HCT116 (cell line): ENCODE measurements at regions not wholly inside any gene's neighbourhood (a gene's known extent, or its start where the extent isn't known, plus 50 kb on each side); places are given as distances from the start of the nearest gene placed in this dataset.

Source experiments
- ATAC-seq: fragments of 200-7000 bp; cut with Tn5 transposase; 2 replicates; pipeline ENCODE4 v1.9.1; 2020; ENCODE audit warnings: mild to moderate bottlenecking, moderate library complexity
- BruUV-seq: library from RNA; stranded (reverse); fragments of 400-500 nt; replicated peaks from 2 replicates; lab custom pipeline; 2021; lab: Mats Ljungman, UMichigan
- CTCF ChIA-PET: fragments of 300-600 bp; sonication (Branson Sonifier 250); formaldehyde crosslinking; loops from one replicate; lab custom pipeline; 2021; ENCODE audit warnings: antibody characterized with exemption; lab: Charles Lee
- POLR2A ChIA-PET: fragments of 300-600, 350-600 bp; sonication (Branson Sonifier 250); formaldehyde crosslinking; loops from one replicate; lab custom pipeline; 2021; ENCODE audit warnings: antibody characterized with exemption; lab: Charles Lee
- RAD21 ChIA-PET, 2 experiments: fragments of 300-600 bp; sonication (Branson Sonifier 250); formaldehyde crosslinking; loops; one replicate each; lab custom pipeline; 2023; ENCODE audit warnings: low total read pairs in 2 of 2; ENCODE audit not compliant: uncharacterized antibody in 2 of 2, unreplicated experiment in 2 of 2, low non-redundant PET in 1 of 2; lab: Charles Lee
- DNase-seq: peaks from one replicate; pipeline ENCODE4 v3.0.0-alpha.2; 2010; ENCODE audit warnings: low read depth, low spot score
- H2AFZ ChIP-seq: fragments of 200-600 bp; shearing (Covaris generic), sonication (generic); 2 replicates; pipeline ENCODE4 v1.6.1; 2017; ENCODE audit warnings: low read depth, mixed run types, mixed read lengths, antibody characterized with exemption, low read length; ENCODE audit not compliant: poor library complexity, severe bottlenecking
- H3K27ac ChIP-seq: 2 replicates; pipeline ENCODE4 v1.5.1; 2012; ENCODE audit warnings: low read depth, low read length
- H3K27me3 ChIP-seq: fragments of 200-600 bp; sonication (generic); 2 replicates; pipeline ENCODE4 v1.6.1; 2016; ENCODE audit warnings: mixed run types, low read length, mixed read lengths; ENCODE audit not compliant: insufficient read depth
- H3K36me3 ChIP-seq, 2 experiments: fragments of 200-500 bp in 1 of 2; fragments of 200-600 bp in 1 of 2; sonication (Bioruptor generic) in 1 of 2; sonication (generic) in 1 of 2; 2 replicates each; pipeline versions ENCODE4 v1.5.1 to v1.6.1; 2014 to 2016; ENCODE audit warnings: low read length in 2 of 2, inconsistent platforms in 1 of 2, mixed read lengths in 1 of 2, mixed run types in 1 of 2; ENCODE audit not compliant: insufficient read depth in 2 of 2, control insufficient read depth in 1 of 2
- H3K4me1 ChIP-seq, 2 experiments: fragments of 200-600 bp in 1 of 2; sonication (generic) in 1 of 2; 2 replicates each; pipeline versions ENCODE4 v1.5.1 to v1.6.1; 2012 to 2017; ENCODE audit warnings: low read length in 2 of 2, inconsistent platforms in 1 of 2, mild to moderate bottlenecking in 1 of 2, mixed read lengths in 1 of 2, mixed run types in 1 of 2, moderate library complexity in 1 of 2; ENCODE audit not compliant: insufficient read depth in 2 of 2, control insufficient read depth in 1 of 2
- H3K4me2 ChIP-seq: fragments of 200-600 bp; sonication (generic); 2 replicates; pipeline ENCODE4 v1.6.1; 2017; ENCODE audit warnings: mixed run types, low read length, mixed read lengths
- H3K4me3 ChIP-seq, 2 experiments: fragments of 200-600 bp in 1 of 2; sonication (generic) in 1 of 2; replicated peaks in 1 of 2; 2 replicates each; pipeline ENCODE4 v1.5.1; 2011 to 2016; ENCODE audit warnings: low read length in 2 of 2, control low read depth in 1 of 2, low read depth in 1 of 2, mild to moderate bottlenecking in 1 of 2, mixed read lengths in 1 of 2, mixed run types in 1 of 2
- H3K79me2 ChIP-seq: fragments of 200-600 bp; sonication (generic); 2 replicates; pipeline ENCODE4 v1.6.1; 2017; ENCODE audit warnings: mild to moderate bottlenecking, mixed run types, low read length, moderate library complexity, mixed read lengths; ENCODE audit not compliant: insufficient read depth
- H3K9ac ChIP-seq: fragments of 200-600 bp; sonication (generic); 2 replicates; pipeline ENCODE4 v1.6.1; 2016; ENCODE audit warnings: low read length, mixed read lengths
- H3K9me2 ChIP-seq: fragments of 200-600 bp; sonication (generic), shearing (Covaris generic); 2 replicates; pipeline ENCODE4 v1.6.1; 2017; ENCODE audit warnings: mixed run types, mild to moderate bottlenecking, moderate library complexity; ENCODE audit not compliant: insufficient read depth
- H3K9me3 ChIP-seq, 2 experiments: fragments of 200-500 bp in 1 of 2; fragments of 200-600 bp in 1 of 2; sonication (Bioruptor generic) in 1 of 2; sonication (generic) in 1 of 2; 2 replicates each; pipeline ENCODE4 v1.6.1; 2014 to 2017; ENCODE audit warnings: low read length in 2 of 2, mixed read lengths in 2 of 2, inconsistent platforms in 1 of 2, low read depth in 1 of 2, mild to moderate bottlenecking in 1 of 2, mixed run types in 1 of 2, moderate library complexity in 1 of 2; ENCODE audit not compliant: control insufficient read depth in 1 of 2, insufficient read depth in 1 of 2
- H4K20me1 ChIP-seq: fragments of 200-600 bp; sonication (generic), shearing (Covaris generic); 2 replicates; pipeline ENCODE4 v1.6.1; 2017; ENCODE audit warnings: mixed run types, mild to moderate bottlenecking, moderate library complexity; ENCODE audit not compliant: insufficient read depth
- ATF3 ChIP-seq: IDR thresholded peaks from 2 replicates; pipeline ENCODE4 v1.6.1; 2012
- CBX3 ChIP-seq: IDR thresholded peaks from 2 replicates; pipeline ENCODE4 v1.6.1; 2012; ENCODE audit warnings: low read depth
- CEBPB ChIP-seq: IDR thresholded peaks from 2 replicates; pipeline ENCODE4 v1.6.1; 2012; ENCODE audit warnings: low read depth
- EGR1 ChIP-seq: IDR thresholded peaks from 2 replicates; pipeline ENCODE4 v1.6.1; 2012; ENCODE audit warnings: low read depth
- ELF1 ChIP-seq: IDR thresholded peaks from 2 replicates; pipeline ENCODE4 v1.6.1; 2012; ENCODE audit warnings: low read depth, borderline replicate concordance
- EZH2 ChIP-seq: fragments of 200-600 bp; sonication (generic); IDR thresholded peaks from 2 replicates; pipeline ENCODE4 v1.6.1; 2017; ENCODE audit warnings: antibody characterized with exemption, mixed run types
- EZH2phosphoT487 ChIP-seq: fragments of 200-600 bp; IDR thresholded peaks from 2 replicates; pipeline ENCODE4 v1.6.1; 2018; ENCODE audit warnings: antibody characterized with exemption, borderline replicate concordance
- FOSL1 ChIP-seq: IDR thresholded peaks from 2 replicates; pipeline ENCODE4 v1.6.1; 2012; ENCODE audit warnings: low read depth
- JUND ChIP-seq: IDR thresholded peaks from 2 replicates; pipeline ENCODE4 v1.6.1; 2012
- MAX ChIP-seq: IDR thresholded peaks from 2 replicates; pipeline ENCODE4 v1.6.1; 2012
- POLR2AphosphoS5 ChIP-seq: IDR thresholded peaks from 2 replicates; pipeline ENCODE4 v1.6.1; 2011; ENCODE audit warnings: mild to moderate bottlenecking, low read depth, low read length, moderate library complexity
- RAD21 ChIP-seq: IDR thresholded peaks from 2 replicates; pipeline ENCODE4 v1.6.1; 2012; ENCODE audit warnings: low read depth, mild to moderate bottlenecking
- SP1 ChIP-seq: IDR thresholded peaks from 2 replicates; pipeline ENCODE4 v1.6.1; 2012; ENCODE audit warnings: low read depth
- SRF ChIP-seq: IDR thresholded peaks from 2 replicates; pipeline ENCODE4 v1.6.1; 2012; ENCODE audit warnings: low read depth
- TCF7L2 ChIP-seq: IDR thresholded peaks from 2 replicates; pipeline ENCODE4 v1.7.0; 2011; ENCODE audit warnings: borderline replicate concordance, inconsistent platforms; ENCODE audit not compliant: insufficient read depth, insufficient read length; ENCODE audit errors: extremely low read depth
- YY1 ChIP-seq: IDR thresholded peaks from 2 replicates; pipeline ENCODE4 v1.6.1; 2011; ENCODE audit warnings: low read length, low read depth, moderate library complexity, mild to moderate bottlenecking; ENCODE audit not compliant: insufficient replicate concordance; ENCODE audit errors: extremely low read depth
- ZBTB33 ChIP-seq: IDR thresholded peaks from 2 replicates; pipeline ENCODE4 v1.6.1; 2011; ENCODE audit warnings: mild to moderate bottlenecking, low read length, moderate library complexity; ENCODE audit not compliant: insufficient replicate concordance; ENCODE audit errors: extremely low read depth
- ZFX ChIP-seq: fragments of 450-650 bp; IDR thresholded peaks from 2 replicates; pipeline ENCODE4 v1.6.1; 2017
- intact Hi-C: fragments of 100-400 bp; cut with micrococcal nuclease; formaldehyde crosslinking; loops from 2 replicates; pipeline ENCODE4 v1.10.0; 2022
- TF ChIP-seq, protein P1 (sequence below): IDR thresholded peaks from 2 replicates; pipeline ENCODE4 v1.6.1; 2012; ENCODE audit warnings: low read depth

- POLR2A ChIA-PET, result no interaction called here
- H3K4me2 ChIP-seq, result peak overlapping the region; percentile 1; the same call in 1 of the 2 replicates
- intact Hi-C loops, result no loop called here
- DNase-seq (no peak), ATAC-seq (no peak)
- no peak overlapping the region for H2AFZ ChIP-seq
- no TSS peak for BruUV-seq
- H3K9ac ChIP-seq, result no peak overlapping the region
- TF ChIP-seq FOSL1 (no peak), ZFX (no peak), ELF1 (no peak), ATF3 (no peak), SRF (no peak), RAD21 (no peak), EGR1 (no peak), EZH2 (no peak), ZBTB33 (no peak), EZH2phosphoT487 (no peak), CBX3 (no peak), SP1 (no peak), POLR2AphosphoS5 (no peak), MAX (no peak), CEBPB (no peak), JUND (no peak), TCF7L2 (no peak), YY1 (no peak)
- TF ChIP-seq, protein P1, sequence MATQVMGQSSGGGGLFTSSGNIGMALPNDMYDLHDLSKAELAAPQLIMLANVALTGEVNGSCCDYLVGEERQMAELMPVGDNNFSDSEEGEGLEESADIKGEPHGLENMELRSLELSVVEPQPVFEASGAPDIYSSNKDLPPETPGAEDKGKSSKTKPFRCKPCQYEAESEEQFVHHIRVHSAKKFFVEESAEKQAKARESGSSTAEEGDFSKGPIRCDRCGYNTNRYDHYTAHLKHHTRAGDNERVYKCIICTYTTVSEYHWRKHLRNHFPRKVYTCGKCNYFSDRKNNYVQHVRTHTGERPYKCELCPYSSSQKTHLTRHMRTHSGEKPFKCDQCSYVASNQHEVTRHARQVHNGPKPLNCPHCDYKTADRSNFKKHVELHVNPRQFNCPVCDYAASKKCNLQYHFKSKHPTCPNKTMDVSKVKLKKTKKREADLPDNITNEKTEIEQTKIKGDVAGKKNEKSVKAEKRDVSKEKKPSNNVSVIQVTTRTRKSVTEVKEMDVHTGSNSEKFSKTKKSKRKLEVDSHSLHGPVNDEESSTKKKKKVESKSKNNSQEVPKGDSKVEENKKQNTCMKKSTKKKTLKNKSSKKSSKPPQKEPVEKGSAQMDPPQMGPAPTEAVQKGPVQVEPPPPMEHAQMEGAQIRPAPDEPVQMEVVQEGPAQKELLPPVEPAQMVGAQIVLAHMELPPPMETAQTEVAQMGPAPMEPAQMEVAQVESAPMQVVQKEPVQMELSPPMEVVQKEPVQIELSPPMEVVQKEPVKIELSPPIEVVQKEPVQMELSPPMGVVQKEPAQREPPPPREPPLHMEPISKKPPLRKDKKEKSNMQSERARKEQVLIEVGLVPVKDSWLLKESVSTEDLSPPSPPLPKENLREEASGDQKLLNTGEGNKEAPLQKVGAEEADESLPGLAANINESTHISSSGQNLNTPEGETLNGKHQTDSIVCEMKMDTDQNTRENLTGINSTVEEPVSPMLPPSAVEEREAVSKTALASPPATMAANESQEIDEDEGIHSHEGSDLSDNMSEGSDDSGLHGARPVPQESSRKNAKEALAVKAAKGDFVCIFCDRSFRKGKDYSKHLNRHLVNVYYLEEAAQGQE, result no peak
- H3K27me3 ChIP-seq, result no peaks in the 10 kb centered on the region
- H3K4me1 ChIP-seq, result peaks cover 0 to 13% of the 10 kb centered on the region in 2 experiments; a peak in 2 of 4 replicates
- CTCF ChIA-PET, result no interaction called here
- H3K9me2 ChIP-seq, result no peaks in the 10 kb centered on the region
- no peak overlapping the region for H3K4me3 ChIP-seq
- no peak overlapping the region for H3K27ac ChIP-seq
- no peaks in the 10 kb centered on the region for H4K20me1 ChIP-seq
- RAD21 ChIA-PET, result no interaction called here
- H3K36me3 ChIP-seq, result no peaks in the 10 kb centered on the region
- no peaks in the 10 kb centered on the region for H3K79me2 ChIP-seq
- no peaks in the 10 kb centered on the region for H3K9me3 ChIP-seq
These were observed 99.1 kb upstream of the MED13L start for GRCh38 chr12:116376354-116377193.
